HEK293 (cell line): ENCODE measurements at regions not wholly inside any gene's neighbourhood (a gene's known extent, or its start where the extent isn't known, plus 50 kb on each side); places are given as distances from the start of the nearest gene placed in this dataset.

Source experiments
- CTCF ChIA-PET: fragments of 350-600 bp; formaldehyde crosslinking; extraction: SDS; loops from one replicate; lab custom pipeline; 2021; ENCODE audit warnings: antibody characterized with exemption; lab: Yijun Ruan, JAX
- POLR2A ChIA-PET: fragments of 300-600 bp; formaldehyde crosslinking; extraction: SDS; loops from one replicate; lab custom pipeline; 2020; ENCODE audit warnings: antibody characterized with exemption, inconsistent platforms; lab: Yijun Ruan, JAX
- H3K27ac ChIP-seq: fragments of 200-500 bp; sonication (Bioruptor generic); 2 replicates; pipeline ENCODE4 v1.5.1; 2014; ENCODE audit warnings: low read depth, low read length, control low read depth, inconsistent platforms; ENCODE audit errors: extremely low read depth
- H3K36me3 ChIP-seq, 2 experiments: fragments of 200-500 bp in 1 of 2; sonication (Bioruptor generic) in 1 of 2; 1 replicate in 1 of 2; 2 replicates in 1 of 2; pipeline ENCODE4 v1.5.1; 2014 to 2017; ENCODE audit warnings: inconsistent platforms in 2 of 2, low read length in 2 of 2; ENCODE audit not compliant: control insufficient read depth in 2 of 2, insufficient read depth in 1 of 2
- H3K4me1 ChIP-seq: fragments of 200-500 bp; sonication (Bioruptor generic); 2 replicates; pipeline ENCODE4 v1.5.1; 2014; ENCODE audit warnings: mild to moderate bottlenecking, low read length, inconsistent platforms; ENCODE audit not compliant: control insufficient read depth, insufficient read depth
- H3K4me3 ChIP-seq: 2 replicates; pipeline ENCODE4 v1.5.1; 2011; ENCODE audit warnings: low read depth, mild to moderate bottlenecking, control low read depth, low read length, moderate library complexity
- H3K9me3 ChIP-seq: fragments of 200-500 bp; sonication (Bioruptor generic); 2 replicates; pipeline ENCODE4 v1.5.1; 2014; ENCODE audit warnings: low read depth, low read length, inconsistent platforms; ENCODE audit not compliant: control insufficient read depth, insufficient read depth
- HOXC10 ChIP-seq: sonication (generic); formaldehyde crosslinking; IDR thresholded peaks from 2 replicates; pipeline ENCODE4 v1.8.1; 2023; ENCODE audit warnings: mild to moderate bottlenecking, missing genetic modification reagents
- KLF9 ChIP-seq: fragments of 450-650 bp; formaldehyde crosslinking; IDR thresholded peaks from 2 replicates; pipeline ENCODE4 v1.5.1; 2016; ENCODE audit warnings: missing biosample characterization, missing genetic modification characterization, low read depth
- MYNN ChIP-seq: fragments of 450-650 bp; formaldehyde crosslinking; IDR thresholded peaks from 2 replicates; pipeline ENCODE4 v1.5.1; 2016; ENCODE audit warnings: missing biosample characterization, missing genetic modification characterization, borderline replicate concordance
- SCRT2 ChIP-seq: fragments of 450-650 bp; formaldehyde crosslinking; IDR thresholded peaks from 2 replicates; pipeline ENCODE4 v1.5.1; 2016; ENCODE audit warnings: missing biosample characterization, missing genetic modification characterization
- SP2 ChIP-seq: fragments of 450-650 bp; formaldehyde crosslinking; IDR thresholded peaks from 2 replicates; pipeline ENCODE4 v1.5.1; 2016; ENCODE audit warnings: missing biosample characterization, missing genetic modification characterization
- SP7 ChIP-seq: fragments of 450-650 bp; formaldehyde crosslinking; IDR thresholded peaks from 2 replicates; pipeline ENCODE4 v1.5.1; 2016; ENCODE audit warnings: missing biosample characterization, missing genetic modification characterization
- TCF7L2 ChIP-seq: IDR thresholded peaks from 2 replicates; pipeline ENCODE4 v1.6.1; 2011; ENCODE audit warnings: low read depth, mild to moderate bottlenecking, inconsistent platforms, low read length, moderate library complexity, borderline replicate concordance
- TRIM28 ChIP-seq: IDR thresholded peaks from 2 replicates; pipeline ENCODE4 v1.6.1; 2011; ENCODE audit warnings: low read length, control low read depth, borderline replicate concordance
- YY1 ChIP-seq: fragments of 450-650 bp; formaldehyde crosslinking; IDR thresholded peaks from 2 replicates; pipeline ENCODE4 v1.5.1; 2018; ENCODE audit warnings: missing biosample characterization, missing genetic modification characterization
- ZNF157 ChIP-seq: fragments of 450-650 bp; formaldehyde crosslinking; IDR thresholded peaks from 2 replicates; pipeline ENCODE4 v1.5.1; 2016; ENCODE audit warnings: missing biosample characterization, missing genetic modification characterization
- ZNF664 ChIP-seq: fragments of 450-650 bp; formaldehyde crosslinking; IDR thresholded peaks from 2 replicates; pipeline ENCODE4 v1.5.1; 2016; ENCODE audit warnings: missing biosample characterization, missing genetic modification characterization
- ZNF701 ChIP-seq: fragments of 450-650 bp; formaldehyde crosslinking; IDR thresholded peaks from 2 replicates; pipeline ENCODE4 v1.5.1; 2016; ENCODE audit warnings: missing biosample characterization, missing genetic modification characterization
- ZNF707 ChIP-seq: fragments of 450-650 bp; formaldehyde crosslinking; IDR thresholded peaks from 2 replicates; pipeline ENCODE4 v1.5.1; 2016; ENCODE audit warnings: missing biosample characterization, missing genetic modification characterization
- TF ChIP-seq, protein P1 (sequence below): fragments of 450-650 bp; formaldehyde crosslinking; IDR thresholded peaks from 2 replicates; pipeline ENCODE4 v1.5.1; 2016; ENCODE audit warnings: missing biosample characterization, missing genetic modification characterization, borderline replicate concordance
- TF ChIP-seq, protein P2 (sequence below): fragments of 450-650 bp; formaldehyde crosslinking; optimal IDR thresholded peaks from 2 replicates; pipeline ENCODE3; 2016; ENCODE audit warnings: missing biosample characterization, mild to moderate bottlenecking, missing genetic modification characterization
- TF ChIP-seq, protein P3 (sequence below): fragments of 450-650 bp; formaldehyde crosslinking; IDR thresholded peaks from 2 replicates; pipeline ENCODE4 v1.5.1; 2016; ENCODE audit warnings: missing biosample characterization, missing genetic modification characterization
- TF ChIP-seq, protein P4 (sequence below): fragments of 450-650 bp; formaldehyde crosslinking; IDR thresholded peaks from 2 replicates; pipeline ENCODE4 v1.5.1; 2016; ENCODE audit warnings: missing biosample characterization, missing genetic modification characterization

DNA sequence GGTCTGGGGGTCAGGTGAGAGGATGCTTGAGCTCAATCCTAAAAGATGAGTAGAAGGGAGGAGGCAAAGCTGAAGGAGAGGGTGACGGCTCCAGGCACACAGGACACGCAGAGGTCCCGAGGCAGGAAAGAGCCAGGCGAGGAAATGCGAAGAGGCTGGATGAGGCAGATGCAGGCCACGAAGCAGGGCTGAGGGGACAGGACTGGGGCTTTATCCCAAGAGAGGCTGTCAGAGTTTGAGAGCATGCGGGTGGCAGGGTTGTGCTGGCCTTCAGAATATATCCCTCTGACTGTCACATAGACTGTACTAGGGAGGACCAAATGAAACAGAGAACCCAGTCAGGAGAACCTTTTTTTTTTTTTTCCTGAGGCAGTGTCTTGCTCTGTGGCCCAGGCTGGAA, 100.2 kb downstream of the RMI2 start (continued):
- TF ChIP-seq, protein P1, sequence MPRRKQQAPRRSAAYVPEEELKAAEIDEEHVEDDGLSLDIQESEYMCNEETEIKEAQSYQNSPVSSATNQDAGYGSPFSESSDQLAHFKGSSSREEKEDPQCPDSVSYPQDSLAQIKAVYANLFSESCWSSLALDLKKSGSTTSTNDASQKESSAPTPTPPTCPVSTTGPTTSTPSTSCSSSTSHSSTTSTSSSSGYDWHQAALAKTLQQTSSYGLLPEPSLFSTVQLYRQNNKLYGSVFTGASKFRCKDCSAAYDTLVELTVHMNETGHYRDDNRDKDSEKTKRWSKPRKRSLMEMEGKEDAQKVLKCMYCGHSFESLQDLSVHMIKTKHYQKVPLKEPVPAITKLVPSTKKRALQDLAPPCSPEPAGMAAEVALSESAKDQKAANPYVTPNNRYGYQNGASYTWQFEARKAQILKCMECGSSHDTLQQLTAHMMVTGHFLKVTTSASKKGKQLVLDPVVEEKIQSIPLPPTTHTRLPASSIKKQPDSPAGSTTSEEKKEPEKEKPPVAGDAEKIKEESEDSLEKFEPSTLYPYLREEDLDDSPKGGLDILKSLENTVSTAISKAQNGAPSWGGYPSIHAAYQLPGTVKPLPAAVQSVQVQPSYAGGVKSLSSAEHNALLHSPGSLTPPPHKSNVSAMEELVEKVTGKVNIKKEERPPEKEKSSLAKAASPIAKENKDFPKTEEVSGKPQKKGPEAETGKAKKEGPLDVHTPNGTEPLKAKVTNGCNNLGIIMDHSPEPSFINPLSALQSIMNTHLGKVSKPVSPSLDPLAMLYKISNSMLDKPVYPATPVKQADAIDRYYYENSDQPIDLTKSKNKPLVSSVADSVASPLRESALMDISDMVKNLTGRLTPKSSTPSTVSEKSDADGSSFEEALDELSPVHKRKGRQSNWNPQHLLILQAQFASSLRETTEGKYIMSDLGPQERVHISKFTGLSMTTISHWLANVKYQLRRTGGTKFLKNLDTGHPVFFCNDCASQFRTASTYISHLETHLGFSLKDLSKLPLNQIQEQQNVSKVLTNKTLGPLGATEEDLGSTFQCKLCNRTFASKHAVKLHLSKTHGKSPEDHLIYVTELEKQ, result no peak
- TF ChIP-seq ZNF707 (tag by site-specific recombination), result no peak

DNA sequence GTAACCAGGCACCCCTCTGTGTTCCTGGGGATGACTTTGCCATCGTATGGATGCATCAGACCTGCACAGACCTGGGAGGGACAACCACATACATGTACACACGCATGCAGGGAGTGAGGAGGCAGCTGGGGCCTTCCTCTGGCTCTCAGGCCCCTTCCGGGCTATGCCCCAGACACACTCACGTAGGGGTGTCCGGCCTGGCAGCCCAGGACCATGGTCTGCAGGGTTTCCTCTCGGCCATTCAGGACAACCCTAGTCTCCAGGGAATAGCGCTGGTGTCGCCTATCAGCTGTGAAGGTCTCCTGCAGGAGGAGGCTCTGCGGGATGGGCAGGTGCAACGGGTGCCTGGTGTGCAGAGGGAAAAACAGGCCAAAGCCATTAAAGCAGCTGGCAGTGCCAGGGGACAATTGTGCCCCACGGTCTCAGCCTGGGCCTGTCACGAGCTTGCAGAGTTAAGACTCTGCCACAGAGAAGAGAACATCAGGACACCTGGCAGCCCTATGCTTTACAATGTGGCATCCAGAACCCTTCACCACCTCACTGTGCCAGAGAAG, 101.4 kb downstream of the RMI2 start:
- TF ChIP-seq TRIM28, result no peak
- TF ChIP-seq ZNF157 (tag by site-specific recombination), result peak; percentile 85
- TF ChIP-seq, protein P2, sequence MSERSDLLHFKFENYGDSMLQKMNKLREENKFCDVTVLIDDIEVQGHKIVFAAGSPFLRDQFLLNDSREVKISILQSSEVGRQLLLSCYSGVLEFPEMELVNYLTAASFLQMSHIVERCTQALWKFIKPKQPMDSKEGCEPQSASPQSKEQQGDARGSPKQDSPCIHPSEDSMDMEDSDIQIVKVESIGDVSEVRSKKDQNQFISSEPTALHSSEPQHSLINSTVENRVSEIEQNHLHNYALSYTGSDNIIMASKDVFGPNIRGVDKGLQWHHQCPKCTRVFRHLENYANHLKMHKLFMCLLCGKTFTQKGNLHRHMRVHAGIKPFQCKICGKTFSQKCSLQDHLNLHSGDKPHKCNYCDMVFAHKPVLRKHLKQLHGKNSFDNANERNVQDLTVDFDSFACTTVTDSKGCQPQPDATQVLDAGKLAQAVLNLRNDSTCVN, result no peak
- TF ChIP-seq SP2 (tag by site-specific recombination), result no peak
- TF ChIP-seq, protein P3, sequence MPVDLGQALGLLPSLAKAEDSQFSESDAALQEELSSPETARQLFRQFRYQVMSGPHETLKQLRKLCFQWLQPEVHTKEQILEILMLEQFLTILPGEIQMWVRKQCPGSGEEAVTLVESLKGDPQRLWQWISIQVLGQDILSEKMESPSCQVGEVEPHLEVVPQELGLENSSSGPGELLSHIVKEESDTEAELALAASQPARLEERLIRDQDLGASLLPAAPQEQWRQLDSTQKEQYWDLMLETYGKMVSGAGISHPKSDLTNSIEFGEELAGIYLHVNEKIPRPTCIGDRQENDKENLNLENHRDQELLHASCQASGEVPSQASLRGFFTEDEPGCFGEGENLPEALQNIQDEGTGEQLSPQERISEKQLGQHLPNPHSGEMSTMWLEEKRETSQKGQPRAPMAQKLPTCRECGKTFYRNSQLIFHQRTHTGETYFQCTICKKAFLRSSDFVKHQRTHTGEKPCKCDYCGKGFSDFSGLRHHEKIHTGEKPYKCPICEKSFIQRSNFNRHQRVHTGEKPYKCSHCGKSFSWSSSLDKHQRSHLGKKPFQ (tag by site-specific recombination), result no peak
- TF ChIP-seq, protein P4, sequence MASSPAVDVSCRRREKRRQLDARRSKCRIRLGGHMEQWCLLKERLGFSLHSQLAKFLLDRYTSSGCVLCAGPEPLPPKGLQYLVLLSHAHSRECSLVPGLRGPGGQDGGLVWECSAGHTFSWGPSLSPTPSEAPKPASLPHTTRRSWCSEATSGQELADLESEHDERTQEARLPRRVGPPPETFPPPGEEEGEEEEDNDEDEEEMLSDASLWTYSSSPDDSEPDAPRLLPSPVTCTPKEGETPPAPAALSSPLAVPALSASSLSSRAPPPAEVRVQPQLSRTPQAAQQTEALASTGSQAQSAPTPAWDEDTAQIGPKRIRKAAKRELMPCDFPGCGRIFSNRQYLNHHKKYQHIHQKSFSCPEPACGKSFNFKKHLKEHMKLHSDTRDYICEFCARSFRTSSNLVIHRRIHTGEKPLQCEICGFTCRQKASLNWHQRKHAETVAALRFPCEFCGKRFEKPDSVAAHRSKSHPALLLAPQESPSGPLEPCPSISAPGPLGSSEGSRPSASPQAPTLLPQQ, result no peak
- TF ChIP-seq KLF9, result no peak
- no peak for TF ChIP-seq MYNN
- Histone ChIP-seq H3K4me3 (no peak overlapping the region), H3K36me3 (no peaks in the 10 kb centered on the region), H3K27ac (no peak overlapping the region), H3K9me3 (no peaks in the 10 kb centered on the region), H3K4me1 (no peaks in the 10 kb centered on the region)
- ChIA-PET CTCF (no interaction called here), POLR2A (no interaction called here)

DNA sequence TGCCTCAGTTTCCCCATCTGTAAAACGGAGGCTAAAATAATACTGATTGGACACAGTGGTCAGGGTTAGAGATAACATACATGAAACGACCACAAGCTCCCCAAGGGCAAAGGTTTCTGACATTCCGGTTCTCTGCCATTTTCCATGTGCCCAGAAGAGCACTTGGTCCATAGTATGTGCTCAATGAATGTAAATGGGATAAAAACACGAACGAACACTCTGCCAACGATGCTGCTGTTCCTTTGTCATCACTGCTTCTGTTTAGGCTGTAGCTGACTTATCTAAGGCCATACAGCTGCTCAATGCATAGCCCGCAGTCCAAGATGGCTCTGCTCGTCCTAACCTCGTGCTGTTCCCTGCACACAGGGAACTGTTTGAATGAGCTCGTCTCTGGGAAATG, 102.0 kb downstream of the RMI2 start:
- Histone ChIP-seq H3K36me3 (no peaks in the 10 kb centered on the region), H3K4me1 (no peaks in the 10 kb centered on the region), H3K27ac (no peak overlapping the region), H3K9me3 (no peaks in the 10 kb centered on the region), H3K4me3 (no peak overlapping the region)
- no peak for TF ChIP-seq HOXC10
- TF ChIP-seq ZNF664, result peak; percentile 77
- TF ChIP-seq ZNF701 (tag by site-specific recombination), result no peak
- TF ChIP-seq SP7 (tag by site-specific recombination), result no peak
- TF ChIP-seq YY1, result no peak
- no peak for TF ChIP-seq SCRT2 (tag by site-specific recombination)
- no peak for TF ChIP-seq TCF7L2
- ChIA-PET POLR2A (no interaction called here), CTCF (no interaction called here)
